Lung (tissue), 11 donors: ENCODE measurements at regions not wholly inside any gene's neighbourhood (a gene's known extent, or its start where the extent isn't known, plus 50 kb on each side); places are given as distances from the start of the nearest gene placed in this dataset.

Experiments
- ATAC-seq: fragments of 200-7000 bp; cut with Tn5 transposase; one replicate; pipeline ENCODE4 v1.9.1; 2020; ENCODE audit warnings: moderate number of reproducible peaks; ENCODE audit not compliant: insufficient read depth, low FRiP score
- DNase-seq, 3 donors: peaks; one replicate each; pipeline ENCODE4 v3.0.0-alpha.2; 2013 to 2017
- H3K27ac ChIP-seq, 2 donors: one replicate each; pipeline ENCODE4 v1.5.1; 2013; ENCODE audit warnings: mild to moderate bottlenecking in 2 of 2, moderate library complexity in 2 of 2, control low read depth in 1 of 2, inconsistent platforms in 1 of 2, low read depth in 1 of 2, low read length in 1 of 2
- H3K27me3 ChIP-seq, 3 donors: one replicate each; pipeline ENCODE4 v1.5.1; 2013; ENCODE audit warnings: low read length in 2 of 3; ENCODE audit not compliant: control insufficient read depth in 3 of 3, insufficient read depth in 3 of 3
- H3K36me3 ChIP-seq, 4 donors: one replicate each; pipeline ENCODE4 v1.5.1; 2013; ENCODE audit warnings: low read length in 4 of 4, mild to moderate bottlenecking in 1 of 4, moderate library complexity in 1 of 4; ENCODE audit not compliant: control insufficient read depth in 4 of 4, insufficient read depth in 4 of 4
- H3K4me1 ChIP-seq, 5 donors: one replicate each; pipeline ENCODE4 v1.5.1; 2013; ENCODE audit warnings: low read length in 5 of 5, mild to moderate bottlenecking in 2 of 5, moderate library complexity in 1 of 5; ENCODE audit not compliant: control insufficient read depth in 5 of 5, insufficient read depth in 5 of 5
- H3K4me3 ChIP-seq: one replicate; pipeline ENCODE4 v1.5.1; 2013; ENCODE audit warnings: mild to moderate bottlenecking, control low read depth, moderate library complexity
- H3K9ac ChIP-seq, 2 donors: one replicate each; pipeline ENCODE4 v1.5.1; 2013; ENCODE audit warnings: low read length in 2 of 2, control low read depth in 1 of 2; ENCODE audit not compliant: insufficient read depth in 1 of 2
- H3K9me3 ChIP-seq, 4 donors: one replicate each; pipeline ENCODE4 v1.5.1; 2013; ENCODE audit warnings: low read length in 3 of 4, mild to moderate bottlenecking in 1 of 4, moderate library complexity in 1 of 4; ENCODE audit not compliant: control insufficient read depth in 4 of 4, insufficient read depth in 3 of 4
- WGBS, 2 donors: extraction: QIAGEN DNeasy Blood & Tissue Kit; methylation state at CpG; one replicate each; pipeline ENCODE4 v1.1.7; 2013; 5-methylcytosine and 5-hydroxymethylcytosine counted together
- TF ChIP-seq, protein P1 (sequence below): IDR thresholded peaks from 2 replicates; pipeline ENCODE4 v1.5.1; 2012; ENCODE audit warnings: mild to moderate bottlenecking; ENCODE audit errors: control extremely low read depth, extremely low read depth
- donor health status: control.
- donor health status: control.
- donor health status: Bipolar disorder and iron deficiency.
- donor health status: healthy.
- donor health status: DM: yes; HTN: yes; CAD: no.

- TF ChIP-seq, protein P1, sequence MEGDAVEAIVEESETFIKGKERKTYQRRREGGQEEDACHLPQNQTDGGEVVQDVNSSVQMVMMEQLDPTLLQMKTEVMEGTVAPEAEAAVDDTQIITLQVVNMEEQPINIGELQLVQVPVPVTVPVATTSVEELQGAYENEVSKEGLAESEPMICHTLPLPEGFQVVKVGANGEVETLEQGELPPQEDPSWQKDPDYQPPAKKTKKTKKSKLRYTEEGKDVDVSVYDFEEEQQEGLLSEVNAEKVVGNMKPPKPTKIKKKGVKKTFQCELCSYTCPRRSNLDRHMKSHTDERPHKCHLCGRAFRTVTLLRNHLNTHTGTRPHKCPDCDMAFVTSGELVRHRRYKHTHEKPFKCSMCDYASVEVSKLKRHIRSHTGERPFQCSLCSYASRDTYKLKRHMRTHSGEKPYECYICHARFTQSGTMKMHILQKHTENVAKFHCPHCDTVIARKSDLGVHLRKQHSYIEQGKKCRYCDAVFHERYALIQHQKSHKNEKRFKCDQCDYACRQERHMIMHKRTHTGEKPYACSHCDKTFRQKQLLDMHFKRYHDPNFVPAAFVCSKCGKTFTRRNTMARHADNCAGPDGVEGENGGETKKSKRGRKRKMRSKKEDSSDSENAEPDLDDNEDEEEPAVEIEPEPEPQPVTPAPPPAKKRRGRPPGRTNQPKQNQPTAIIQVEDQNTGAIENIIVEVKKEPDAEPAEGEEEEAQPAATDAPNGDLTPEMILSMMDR = no peak
- H3K27me3 ChIP-seq = no peaks in the 10 kb centered on the region
- no peak overlapping the region for H3K4me3 ChIP-seq
- 82 to 85% methylated on average over 3 of the region's 3 CpGs for WGBS, 2 donors
- no peak for ATAC-seq
- H3K27ac ChIP-seq = no peak overlapping the region
- H3K9me3 ChIP-seq = no peaks in the 10 kb centered on the region
- H3K9ac ChIP-seq = no peak overlapping the region
- no peaks in the 10 kb centered on the region for H3K4me1 ChIP-seq
- no peak for DNase-seq
- no peaks in the 10 kb centered on the region for H3K36me3 ChIP-seq
Observed at GRCh38 chr22:22040472-22040871, 57.9 kb upstream of the TOP3B start.

GRCh38 chr22:22039286-22040074 is 56.9 kb upstream of the TOP3B start:
- no peak overlapping the region for H3K4me3 ChIP-seq
- no peaks in the 10 kb centered on the region for H3K27me3 ChIP-seq
- no peaks in the 10 kb centered on the region for H3K9me3 ChIP-seq
- H3K36me3 ChIP-seq = no peaks in the 10 kb centered on the region
- TF ChIP-seq, protein P1 = no peak
- H3K4me1 ChIP-seq = no peaks in the 10 kb centered on the region
- H3K9ac ChIP-seq = no peak overlapping the region
- 51 to 77% methylated on average over 4 of the region's 4 CpGs for WGBS, 2 donors
- H3K27ac ChIP-seq = no peak overlapping the region
- no peak for ATAC-seq
- no peak for DNase-seq

GRCh38 chr22:22038178-22038880 is 55.7 kb upstream of the TOP3B start:
- Histone ChIP-seq H3K27me3 (no peaks in the 10 kb centered on the region), H3K9ac (no peak overlapping the region), H3K36me3 (no peaks in the 10 kb centered on the region), H3K9me3 (no peaks in the 10 kb centered on the region), H3K27ac (no peak overlapping the region), H3K4me3 (no peak overlapping the region), H3K4me1 (no peaks in the 10 kb centered on the region)
- no peak for ATAC-seq
- TF ChIP-seq, protein P1 = no peak
- WGBS, 2 donors = 92 to 93% methylated on average over 1 of the region's 1 CpG
- no peak for DNase-seq
